NB4 (cell line): ENCODE measurements at regions not wholly inside any gene's neighbourhood (a gene's known extent, or its start where the extent isn't known, plus 50 kb on each side); places are given as distances from the start of the nearest gene placed in this dataset.

Source experiments
- DNase-seq: peaks from one replicate; pipeline ENCODE4 v3.0.0; 2010; ENCODE audit warnings: low read depth
- H3K4me3 ChIP-seq: one replicate; pipeline ENCODE4 v1.5.1; 2011; ENCODE audit warnings: mild to moderate bottlenecking, low read depth, low read length, moderate library complexity
- MAX ChIP-seq: IDR thresholded peaks from 2 replicates; pipeline ENCODE4 v1.6.1; 2011; ENCODE audit warnings: low read depth, low read length
- MYC ChIP-seq: IDR thresholded peaks from 2 replicates; pipeline ENCODE4 v1.6.1; 2011; ENCODE audit warnings: low read depth, low read length
- POLR2A ChIP-seq: IDR thresholded peaks from 2 replicates; pipeline ENCODE4 v1.6.1; 2011; ENCODE audit warnings: mild to moderate bottlenecking; ENCODE audit not compliant: insufficient read length; ENCODE audit errors: extremely low read depth
- TF ChIP-seq, protein P1 (sequence below): IDR thresholded peaks from one replicate; pipeline ENCODE4 v1.5.1; 2012; ENCODE audit warnings: low read depth, low read length

GRCh38 chr6:163949431-163949830, 534.9 kb downstream of the QKI start:
- no peak for TF ChIP-seq MAX
- no peak for TF ChIP-seq POLR2A
- TF ChIP-seq, protein P1, sequence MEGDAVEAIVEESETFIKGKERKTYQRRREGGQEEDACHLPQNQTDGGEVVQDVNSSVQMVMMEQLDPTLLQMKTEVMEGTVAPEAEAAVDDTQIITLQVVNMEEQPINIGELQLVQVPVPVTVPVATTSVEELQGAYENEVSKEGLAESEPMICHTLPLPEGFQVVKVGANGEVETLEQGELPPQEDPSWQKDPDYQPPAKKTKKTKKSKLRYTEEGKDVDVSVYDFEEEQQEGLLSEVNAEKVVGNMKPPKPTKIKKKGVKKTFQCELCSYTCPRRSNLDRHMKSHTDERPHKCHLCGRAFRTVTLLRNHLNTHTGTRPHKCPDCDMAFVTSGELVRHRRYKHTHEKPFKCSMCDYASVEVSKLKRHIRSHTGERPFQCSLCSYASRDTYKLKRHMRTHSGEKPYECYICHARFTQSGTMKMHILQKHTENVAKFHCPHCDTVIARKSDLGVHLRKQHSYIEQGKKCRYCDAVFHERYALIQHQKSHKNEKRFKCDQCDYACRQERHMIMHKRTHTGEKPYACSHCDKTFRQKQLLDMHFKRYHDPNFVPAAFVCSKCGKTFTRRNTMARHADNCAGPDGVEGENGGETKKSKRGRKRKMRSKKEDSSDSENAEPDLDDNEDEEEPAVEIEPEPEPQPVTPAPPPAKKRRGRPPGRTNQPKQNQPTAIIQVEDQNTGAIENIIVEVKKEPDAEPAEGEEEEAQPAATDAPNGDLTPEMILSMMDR = no peak
- no peak for DNase-seq
- no peak overlapping the region for H3K4me3 ChIP-seq

DNA sequence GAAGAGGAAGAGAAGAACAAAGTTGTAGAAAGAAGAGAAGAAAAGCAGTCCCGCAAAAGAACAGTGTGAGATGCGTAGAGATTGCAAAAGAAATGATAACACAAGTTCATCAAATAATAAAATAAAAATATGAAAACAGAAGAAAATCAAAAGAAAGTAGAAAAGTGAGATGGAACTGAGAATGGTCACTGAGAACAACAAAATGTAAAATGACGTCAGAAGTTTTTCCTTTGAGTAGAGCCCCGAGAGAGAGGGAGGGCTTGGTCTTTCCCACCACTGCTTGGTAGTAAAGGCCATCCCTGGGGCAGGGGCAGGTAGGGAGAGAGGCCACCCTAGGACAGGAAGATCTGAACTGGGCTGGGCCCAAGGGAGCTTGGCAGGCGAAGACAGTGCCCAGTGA, 533.7 kb downstream of the QKI start:
- no peak overlapping the region for H3K4me3 ChIP-seq
- TF ChIP-seq POLR2A (no peak), MYC (no peak), MAX (no peak)
- TF ChIP-seq, protein P1 = no peak

DNA sequence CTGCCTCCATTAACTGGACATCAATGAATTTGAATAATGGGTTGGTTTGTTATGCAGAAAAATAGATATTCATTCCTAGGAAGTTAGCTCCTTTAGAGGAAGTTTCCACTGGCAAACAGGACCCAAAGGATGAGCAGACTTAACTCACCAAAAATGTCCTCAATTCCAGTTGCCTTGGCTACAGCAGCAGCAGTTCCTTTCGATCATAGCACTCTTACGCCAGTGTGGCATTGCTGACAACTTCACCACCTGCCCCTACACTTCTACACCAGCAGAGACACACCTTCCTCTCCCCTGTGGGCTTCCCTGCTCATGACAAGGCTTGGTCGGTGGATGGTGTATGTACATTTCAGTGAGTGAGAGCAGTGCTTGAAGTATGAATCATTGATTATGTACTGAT, 532.8 kb downstream of the QKI start:
- TF ChIP-seq, protein P1 = no peak
- no peak for TF ChIP-seq POLR2A
- TF ChIP-seq MAX = no peak
- TF ChIP-seq MYC = no peak
- DNase-seq = no peak
- no peak overlapping the region for H3K4me3 ChIP-seq

More for the DNA sequence above, 533.7 kb downstream of the QKI start:
- no peak for DNase-seq

GRCh38 chr6:163946437-163946836, 531.9 kb downstream of the QKI start:
- DNase-seq = no peak
- TF ChIP-seq POLR2A (no peak), MYC (no peak), MAX (no peak)
- TF ChIP-seq, protein P1 = no peak
- no peak overlapping the region for H3K4me3 ChIP-seq

- no peak overlapping the region for H3K4me3 ChIP-seq
- TF ChIP-seq POLR2A (no peak), MAX (no peak), MYC (no peak)
- TF ChIP-seq, protein P1 = no peak
- DNase-seq = no peak
Measured at GRCh38 chr6:163945808-163946207, 531.3 kb downstream of the QKI start.

DNA sequence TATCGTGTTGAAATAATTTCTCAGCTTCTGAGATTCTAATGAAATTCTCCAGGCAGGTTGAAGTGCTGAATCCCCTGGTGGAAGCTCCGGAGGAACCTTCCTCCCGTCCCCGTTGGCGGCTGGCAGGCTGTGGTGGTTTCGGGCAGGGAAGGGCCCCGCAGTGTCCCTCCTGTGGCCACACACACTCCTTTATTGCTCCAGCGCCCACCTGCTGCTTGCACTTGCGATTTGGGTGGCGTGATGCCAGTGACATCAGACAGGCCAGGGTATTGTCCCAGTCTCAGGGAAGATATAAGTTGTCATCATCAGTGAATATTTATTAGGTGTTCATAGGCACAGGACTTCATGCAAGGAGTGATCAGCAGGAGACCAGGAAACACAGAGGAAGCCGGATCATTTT, 530.4 kb downstream of the QKI start:
- DNase-seq = no peak
- TF ChIP-seq, protein P1 = no peak
- TF ChIP-seq POLR2A (no peak), MAX (no peak), MYC (no peak)

More for the DNA sequence above, 530.4 kb downstream of the QKI start:
- no peak overlapping the region for H3K4me3 ChIP-seq
